IPS-15b (cell line): ENCODE measurements at regions not wholly inside any gene's neighbourhood (a gene's known extent, or its start where the extent isn't known, plus 50 kb on each side); places are given as distances from the start of the nearest gene placed in this dataset.

Source experiments
- H3K27me3 ChIP-seq: one replicate; pipeline ENCODE4 v1.6.1; 2013; ENCODE audit warnings: low read length; ENCODE audit not compliant: control insufficient read depth, insufficient read depth
- H3K36me3 ChIP-seq: one replicate; pipeline ENCODE4 v1.6.1; 2013; ENCODE audit warnings: low read length; ENCODE audit not compliant: control insufficient read depth, insufficient read depth
- H3K4me1 ChIP-seq: one replicate; pipeline ENCODE4 v1.6.1; 2013; ENCODE audit warnings: mild to moderate bottlenecking, low read length; ENCODE audit not compliant: control insufficient read depth, insufficient read depth
- H3K4me3 ChIP-seq: one replicate; pipeline ENCODE4 v1.5.1; 2013; ENCODE audit warnings: low read depth, low read length
- H3K9ac ChIP-seq: one replicate; pipeline ENCODE4 v1.6.1; 2013; ENCODE audit warnings: low read depth, mild to moderate bottlenecking, low read length
- H3K9me3 ChIP-seq: one replicate; pipeline ENCODE4 v1.6.1; 2013; ENCODE audit warnings: mild to moderate bottlenecking, low read length; ENCODE audit not compliant: control insufficient read depth, insufficient read depth

DNA sequence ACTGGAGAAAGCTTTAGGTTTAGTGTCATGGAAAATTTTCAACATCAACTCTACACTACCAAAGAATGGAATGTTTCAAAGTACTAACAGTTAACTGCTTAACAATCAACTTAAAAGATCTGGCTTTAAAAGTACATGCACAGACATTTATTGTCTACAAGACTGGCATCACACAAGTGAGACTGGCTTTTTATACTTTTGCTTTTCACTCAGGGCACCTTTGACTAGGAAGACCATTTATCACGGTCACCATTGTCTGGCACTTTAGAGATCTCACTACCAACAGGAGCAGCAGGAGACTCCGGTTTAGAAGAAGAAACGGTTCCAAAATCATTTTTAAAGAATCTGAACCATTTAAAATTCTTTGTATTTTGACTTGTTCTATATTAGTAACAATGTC is 812.3 kb downstream of the ADGRL2 start:
- H3K27me3 ChIP-seq = no peaks in the 10 kb centered on the region
- H3K4me3 ChIP-seq = no peak overlapping the region
- no peaks in the 10 kb centered on the region for H3K36me3 ChIP-seq
- no peak overlapping the region for H3K9ac ChIP-seq
- no peaks in the 10 kb centered on the region for H3K9me3 ChIP-seq
- H3K4me1 ChIP-seq = no peaks in the 10 kb centered on the region

DNA sequence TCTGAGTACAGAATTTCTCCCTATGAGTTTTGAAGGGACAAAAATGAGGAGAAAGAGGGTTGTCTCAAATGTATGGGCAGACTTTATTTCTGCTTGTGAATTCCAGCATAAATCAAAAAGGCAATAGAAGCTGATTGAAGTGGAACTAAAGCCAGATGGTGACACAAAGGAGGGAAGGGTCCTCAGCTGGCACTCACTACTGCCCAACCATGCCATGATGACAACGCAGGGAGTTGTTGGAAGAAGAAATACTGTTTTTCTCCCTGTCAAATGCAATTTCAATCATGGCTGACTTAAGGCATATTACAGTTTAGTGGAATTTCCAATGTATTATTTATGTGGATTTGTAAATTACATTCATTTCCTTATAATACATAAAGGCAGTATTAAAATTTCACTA is 805.8 kb downstream of the ADGRL2 start:
- Histone ChIP-seq H3K9me3 (no peaks in the 10 kb centered on the region), H3K4me3 (no peak overlapping the region), H3K4me1 (no peaks in the 10 kb centered on the region), H3K9ac (no peak overlapping the region), H3K27me3 (no peaks in the 10 kb centered on the region), H3K36me3 (no peaks in the 10 kb centered on the region)

DNA sequence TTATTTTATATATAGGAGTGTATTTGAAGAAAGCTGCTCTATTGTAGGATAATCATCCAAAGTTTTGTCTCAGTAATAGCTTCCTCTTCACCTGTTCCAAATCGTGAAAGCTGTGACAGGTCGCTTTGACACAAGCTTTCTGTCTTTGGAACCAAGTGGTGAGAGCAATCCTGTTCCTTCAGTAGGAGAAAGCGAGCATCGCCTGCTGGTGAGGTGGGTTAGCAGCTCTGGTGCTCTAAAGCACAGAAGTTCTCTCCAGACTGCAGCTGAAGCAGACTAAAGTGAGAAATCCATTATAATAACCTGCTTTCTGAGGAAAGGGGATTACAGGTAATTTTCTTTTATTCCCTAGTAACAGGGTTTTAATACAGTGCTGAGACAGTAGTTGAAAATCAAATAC is 803.8 kb downstream of the ADGRL2 start:
- no peaks in the 10 kb centered on the region for H3K27me3 ChIP-seq
- H3K4me1 ChIP-seq = no peaks in the 10 kb centered on the region
- no peak overlapping the region for H3K4me3 ChIP-seq
- H3K36me3 ChIP-seq = no peaks in the 10 kb centered on the region
- no peaks in the 10 kb centered on the region for H3K9me3 ChIP-seq
- H3K9ac ChIP-seq = no peak overlapping the region

- Histone ChIP-seq H3K4me1 (no peaks in the 10 kb centered on the region), H3K9me3 (no peaks in the 10 kb centered on the region), H3K27me3 (no peaks in the 10 kb centered on the region), H3K4me3 (no peak overlapping the region), H3K9ac (no peak overlapping the region), H3K36me3 (no peaks in the 10 kb centered on the region)
Measured at GRCh38 chr1:82600314-82600713, 799.6 kb downstream of the ADGRL2 start.

- no peaks in the 10 kb centered on the region for H3K27me3 ChIP-seq
- no peak overlapping the region for H3K9ac ChIP-seq
- H3K4me3 ChIP-seq = no peak overlapping the region
- no peaks in the 10 kb centered on the region for H3K4me1 ChIP-seq
- H3K36me3 ChIP-seq = no peaks in the 10 kb centered on the region
- no peaks in the 10 kb centered on the region for H3K9me3 ChIP-seq
Measured at GRCh38 chr1:82598812-82599211, 798.1 kb downstream of the ADGRL2 start.

DNA sequence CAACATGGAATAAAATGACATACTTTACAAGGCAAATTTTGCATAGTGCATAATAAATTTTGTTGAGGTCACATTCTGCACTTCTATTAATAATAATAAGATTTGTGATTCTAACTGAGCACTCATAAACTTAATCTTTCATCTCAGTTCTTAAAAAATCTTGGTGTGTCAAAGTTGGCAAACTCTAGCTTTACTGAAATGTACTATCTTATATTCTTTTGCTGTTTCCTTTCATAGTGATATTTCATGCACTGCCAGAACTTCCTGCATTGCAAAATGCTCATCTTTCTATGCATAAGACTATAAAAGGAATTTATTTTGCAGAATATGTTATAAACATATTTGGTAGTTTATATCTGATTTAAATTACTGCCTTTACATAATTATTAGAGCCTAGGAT is 797.6 kb downstream of the ADGRL2 start:
- no peak overlapping the region for H3K9ac ChIP-seq

DNA sequence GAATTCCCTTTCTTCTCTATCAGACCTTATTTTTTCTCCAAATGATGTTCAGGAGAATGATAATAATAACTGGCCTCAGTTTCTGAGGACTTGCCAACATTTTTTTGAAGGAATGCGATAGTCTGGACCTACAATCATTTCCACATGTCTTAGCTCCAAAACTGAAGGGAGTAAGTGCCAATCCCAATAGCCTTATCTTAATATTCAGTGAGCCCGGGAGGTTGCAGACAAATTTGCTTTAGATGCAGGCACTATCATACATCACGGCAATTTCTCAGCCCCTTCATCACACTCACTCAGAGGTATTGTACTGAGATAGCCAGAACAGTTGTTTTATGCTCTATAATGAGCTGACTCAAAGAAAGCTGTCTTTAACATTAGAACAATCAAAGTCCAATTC is 796.9 kb downstream of the ADGRL2 start:
- no peaks in the 10 kb centered on the region for H3K9me3 ChIP-seq
- H3K4me1 ChIP-seq = no peaks in the 10 kb centered on the region
- no peaks in the 10 kb centered on the region for H3K36me3 ChIP-seq
- no peaks in the 10 kb centered on the region for H3K27me3 ChIP-seq
- no peak overlapping the region for H3K9ac ChIP-seq
- H3K4me3 ChIP-seq = no peak overlapping the region

More for the DNA sequence above, 797.6 kb downstream of the ADGRL2 start:
- H3K9me3 ChIP-seq = no peaks in the 10 kb centered on the region
- no peaks in the 10 kb centered on the region for H3K36me3 ChIP-seq
- H3K27me3 ChIP-seq = no peaks in the 10 kb centered on the region
- no peak overlapping the region for H3K4me3 ChIP-seq
- H3K4me1 ChIP-seq = no peaks in the 10 kb centered on the region

GRCh38 chr1:82597141-82597540 is 796.4 kb downstream of the ADGRL2 start:
- no peaks in the 10 kb centered on the region for H3K27me3 ChIP-seq
- no peak overlapping the region for H3K9ac ChIP-seq
- H3K4me3 ChIP-seq = no peak overlapping the region
- no peaks in the 10 kb centered on the region for H3K4me1 ChIP-seq
- H3K9me3 ChIP-seq = no peaks in the 10 kb centered on the region
- H3K36me3 ChIP-seq = no peaks in the 10 kb centered on the region

DNA sequence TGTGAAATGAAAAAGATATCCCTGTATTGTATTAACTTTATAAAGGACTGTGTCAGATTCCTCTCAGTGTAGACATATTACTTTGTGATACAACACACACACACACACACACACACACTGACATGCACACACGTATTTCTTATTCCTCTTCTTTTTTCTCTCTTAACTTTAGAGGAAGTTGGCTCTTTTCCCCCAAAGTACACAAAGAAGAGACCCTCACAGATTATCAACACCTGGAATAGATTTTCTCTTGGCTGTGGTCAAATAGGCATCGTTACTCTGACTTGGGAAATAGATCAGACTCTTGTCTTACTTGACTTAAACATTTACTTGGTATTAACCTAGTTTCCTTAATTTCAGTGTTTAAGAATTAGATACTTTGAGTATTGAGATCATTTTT is 792.8 kb downstream of the ADGRL2 start:
- H3K36me3 ChIP-seq = no peaks in the 10 kb centered on the region
- no peak overlapping the region for H3K9ac ChIP-seq
- H3K4me1 ChIP-seq = no peaks in the 10 kb centered on the region
- no peak overlapping the region for H3K4me3 ChIP-seq
- H3K27me3 ChIP-seq = no peaks in the 10 kb centered on the region
- no peaks in the 10 kb centered on the region for H3K9me3 ChIP-seq

DNA sequence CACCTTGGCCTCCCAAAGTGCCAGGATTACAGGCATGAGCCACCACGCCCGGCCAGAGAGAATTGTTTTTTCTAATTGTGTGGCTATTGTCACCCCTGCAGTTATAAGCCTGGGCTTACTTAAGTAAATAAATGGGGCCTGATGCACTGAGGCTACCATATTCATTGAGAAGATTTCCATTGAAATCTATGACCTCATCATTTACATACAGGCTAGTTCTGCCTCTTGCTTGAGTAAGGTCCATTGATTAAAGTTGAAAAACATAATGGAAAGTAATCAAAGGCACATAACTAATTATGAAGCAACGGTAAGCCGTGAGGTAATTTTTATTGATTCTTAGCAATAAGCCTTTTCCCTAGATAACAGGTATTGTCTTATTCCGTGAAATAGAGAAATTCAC is 788.9 kb downstream of the ADGRL2 start:
- H3K27me3 ChIP-seq = no peaks in the 10 kb centered on the region

GRCh38 chr1:82587371-82587770 is 786.6 kb downstream of the ADGRL2 start:
- Histone ChIP-seq H3K9me3 (no peaks in the 10 kb centered on the region), H3K4me3 (no peak overlapping the region), H3K4me1 (no peaks in the 10 kb centered on the region), H3K36me3 (no peaks in the 10 kb centered on the region), H3K9ac (no peak overlapping the region), H3K27me3 (no peaks in the 10 kb centered on the region)

More for the DNA sequence above, 788.9 kb downstream of the ADGRL2 start:
- no peak overlapping the region for H3K9ac ChIP-seq
- no peaks in the 10 kb centered on the region for H3K36me3 ChIP-seq
- no peaks in the 10 kb centered on the region for H3K4me1 ChIP-seq
- H3K9me3 ChIP-seq = no peaks in the 10 kb centered on the region
- no peak overlapping the region for H3K4me3 ChIP-seq

- H3K36me3 ChIP-seq = no peaks in the 10 kb centered on the region
- H3K4me3 ChIP-seq = no peak overlapping the region
- no peaks in the 10 kb centered on the region for H3K4me1 ChIP-seq
- no peak overlapping the region for H3K9ac ChIP-seq
- H3K9me3 ChIP-seq = no peaks in the 10 kb centered on the region
- no peaks in the 10 kb centered on the region for H3K27me3 ChIP-seq
Measured at GRCh38 chr1:82586473-82586872, 785.7 kb downstream of the ADGRL2 start.

DNA sequence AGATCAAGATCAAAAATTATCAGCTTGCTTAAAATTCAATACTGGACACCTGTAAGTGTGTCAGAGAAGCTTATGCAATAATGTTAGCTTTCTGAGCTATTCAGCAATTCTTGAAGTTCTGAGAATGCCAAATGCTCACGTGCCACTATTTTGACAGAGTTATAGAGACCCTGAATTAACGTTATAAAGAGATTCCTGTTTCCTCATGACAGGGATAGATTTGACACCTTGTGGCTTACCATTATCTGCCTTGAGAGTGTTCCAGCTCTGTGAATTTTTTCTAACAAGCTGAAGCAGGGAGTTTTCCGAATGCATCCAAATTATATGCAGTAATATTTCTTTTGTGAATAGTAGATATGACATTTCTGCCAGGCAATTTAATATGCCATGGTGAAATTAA is 781.6 kb downstream of the ADGRL2 start:
- H3K9ac ChIP-seq = no peak overlapping the region
- no peaks in the 10 kb centered on the region for H3K9me3 ChIP-seq
- no peaks in the 10 kb centered on the region for H3K4me1 ChIP-seq
- H3K4me3 ChIP-seq = no peak overlapping the region
- no peaks in the 10 kb centered on the region for H3K36me3 ChIP-seq
- H3K27me3 ChIP-seq = no peaks in the 10 kb centered on the region
